ENCODE measurements at regions not wholly inside any gene's neighbourhood (a gene's known extent, or its start where the extent isn't known, plus 50 kb on each side); places are given as distances from the start of the nearest gene placed in this dataset.

DNA sequence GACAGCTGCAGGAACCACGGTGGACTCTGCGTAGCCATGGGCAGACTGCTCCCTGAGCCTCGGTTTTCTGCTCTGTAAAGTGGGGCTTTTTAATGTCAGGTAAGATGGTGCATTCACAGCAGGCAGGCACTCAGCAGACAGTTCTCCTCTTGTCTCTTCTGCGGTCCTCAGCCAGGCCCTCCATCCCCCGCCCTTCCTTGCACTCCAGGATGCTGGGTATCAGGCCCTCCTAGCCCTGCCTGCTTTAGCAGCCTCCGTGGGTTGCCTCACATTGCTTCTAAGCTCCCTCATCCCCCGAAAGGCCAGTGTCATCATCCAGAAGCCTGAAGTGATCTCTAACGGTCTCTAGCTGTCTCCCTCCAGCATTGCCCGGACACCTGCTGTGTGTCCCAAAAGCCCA is 115.7 kb downstream of the WNT7A start:
- TF ChIP-seq CREB1 (CRISPR knock-in tag; IDR thresholded peaks at IDR 0.05) (no peak), ELF4 (CRISPR knock-in tag; IDR thresholded peaks at IDR 0.05; ENCODE audit: low read depth) (no peak)
- TF ChIP-seq, protein P1, sequence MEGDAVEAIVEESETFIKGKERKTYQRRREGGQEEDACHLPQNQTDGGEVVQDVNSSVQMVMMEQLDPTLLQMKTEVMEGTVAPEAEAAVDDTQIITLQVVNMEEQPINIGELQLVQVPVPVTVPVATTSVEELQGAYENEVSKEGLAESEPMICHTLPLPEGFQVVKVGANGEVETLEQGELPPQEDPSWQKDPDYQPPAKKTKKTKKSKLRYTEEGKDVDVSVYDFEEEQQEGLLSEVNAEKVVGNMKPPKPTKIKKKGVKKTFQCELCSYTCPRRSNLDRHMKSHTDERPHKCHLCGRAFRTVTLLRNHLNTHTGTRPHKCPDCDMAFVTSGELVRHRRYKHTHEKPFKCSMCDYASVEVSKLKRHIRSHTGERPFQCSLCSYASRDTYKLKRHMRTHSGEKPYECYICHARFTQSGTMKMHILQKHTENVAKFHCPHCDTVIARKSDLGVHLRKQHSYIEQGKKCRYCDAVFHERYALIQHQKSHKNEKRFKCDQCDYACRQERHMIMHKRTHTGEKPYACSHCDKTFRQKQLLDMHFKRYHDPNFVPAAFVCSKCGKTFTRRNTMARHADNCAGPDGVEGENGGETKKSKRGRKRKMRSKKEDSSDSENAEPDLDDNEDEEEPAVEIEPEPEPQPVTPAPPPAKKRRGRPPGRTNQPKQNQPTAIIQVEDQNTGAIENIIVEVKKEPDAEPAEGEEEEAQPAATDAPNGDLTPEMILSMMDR (IDR thresholded peaks at IDR 0.05), result no peak
- TF ChIP-seq, protein P2, sequence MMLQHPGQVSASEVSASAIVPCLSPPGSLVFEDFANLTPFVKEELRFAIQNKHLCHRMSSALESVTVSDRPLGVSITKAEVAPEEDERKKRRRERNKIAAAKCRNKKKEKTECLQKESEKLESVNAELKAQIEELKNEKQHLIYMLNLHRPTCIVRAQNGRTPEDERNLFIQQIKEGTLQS (CRISPR knock-in tag; conservative IDR thresholded peaks at IDR 0.05), result no peak
- TF ChIP-seq, protein P3, sequence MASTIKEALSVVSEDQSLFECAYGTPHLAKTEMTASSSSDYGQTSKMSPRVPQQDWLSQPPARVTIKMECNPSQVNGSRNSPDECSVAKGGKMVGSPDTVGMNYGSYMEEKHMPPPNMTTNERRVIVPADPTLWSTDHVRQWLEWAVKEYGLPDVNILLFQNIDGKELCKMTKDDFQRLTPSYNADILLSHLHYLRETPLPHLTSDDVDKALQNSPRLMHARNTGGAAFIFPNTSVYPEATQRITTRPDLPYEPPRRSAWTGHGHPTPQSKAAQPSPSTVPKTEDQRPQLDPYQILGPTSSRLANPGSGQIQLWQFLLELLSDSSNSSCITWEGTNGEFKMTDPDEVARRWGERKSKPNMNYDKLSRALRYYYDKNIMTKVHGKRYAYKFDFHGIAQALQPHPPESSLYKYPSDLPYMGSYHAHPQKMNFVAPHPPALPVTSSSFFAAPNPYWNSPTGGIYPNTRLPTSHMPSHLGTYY (CRISPR knock-in tag; IDR thresholded peaks at IDR 0.05), result no peak
- TF ChIP-seq, protein P4, sequence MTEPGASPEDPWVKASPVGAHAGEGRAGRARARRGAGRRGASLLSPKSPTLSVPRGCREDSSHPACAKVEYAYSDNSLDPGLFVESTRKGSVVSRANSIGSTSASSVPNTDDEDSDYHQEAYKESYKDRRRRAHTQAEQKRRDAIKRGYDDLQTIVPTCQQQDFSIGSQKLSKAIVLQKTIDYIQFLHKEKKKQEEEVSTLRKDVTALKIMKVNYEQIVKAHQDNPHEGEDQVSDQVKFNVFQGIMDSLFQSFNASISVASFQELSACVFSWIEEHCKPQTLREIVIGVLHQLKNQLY (CRISPR knock-in tag; IDR thresholded peaks at IDR 0.05), result no peak
